ENCODE measurements at regions not wholly inside any gene's neighbourhood (a gene's known extent, or its start where the extent isn't known, plus 50 kb on each side); places are given as distances from the start of the nearest gene placed in this dataset.
"Not testable (repeated sequence)": the region's sequence is repeated elsewhere in the genome, so short reads cannot be mapped to it uniquely, and the experiment has no call there.

GRCh38 chr7:81865754-81866153 is 95.9 kb upstream of the HGF start:
- Histone ChIP-seq H3K27me3 (ENCODE audit: low read depth) (no peaks in the 10 kb centered on the region), H3K27ac (replicated peaks) (no peak overlapping the region), H3K4me3 (no peak overlapping the region), H3K4me1 (no peaks in the 10 kb centered on the region), H3K9me3 (replicated peaks) (no peaks in the 10 kb centered on the region), H3K36me3 (no peaks in the 10 kb centered on the region)
- no peak for DNase-seq
- TF ChIP-seq CTCF (IDR thresholded peaks at IDR 0.05; ENCODE audit: borderline replicate concordance) = no peak
- intact Hi-C loops (cut with micrococcal nuclease) = no loop called here

GRCh38 chr7:81859433-81859832 is 89.6 kb upstream of the HGF start:
- Histone ChIP-seq H3K27ac (replicated peaks) (no peak overlapping the region), H3K36me3 (no peaks in the 10 kb centered on the region), H3K4me1 (no peaks in the 10 kb centered on the region), H3K27me3 (ENCODE audit: low read depth) (no peaks in the 10 kb centered on the region), H3K4me3 (no peak overlapping the region), H3K9me3 (replicated peaks) (no peaks in the 10 kb centered on the region)
- intact Hi-C loops (cut with micrococcal nuclease) = no loop called here
- DNase-seq = no peak
- TF ChIP-seq CTCF (IDR thresholded peaks at IDR 0.05; ENCODE audit: borderline replicate concordance) = no peak

GRCh38 chr7:81858820-81859219 is 89.0 kb upstream of the HGF start:
- DNase-seq; H3K4me3 ChIP-seq; H3K27me3 ChIP-seq (ENCODE audit: low read depth); H3K9me3 ChIP-seq (replicated peaks); intact Hi-C loops (cut with micrococcal nuclease); H3K36me3 ChIP-seq; H3K27ac ChIP-seq (replicated peaks); H3K4me1 ChIP-seq: not testable (repeated sequence)

DNA sequence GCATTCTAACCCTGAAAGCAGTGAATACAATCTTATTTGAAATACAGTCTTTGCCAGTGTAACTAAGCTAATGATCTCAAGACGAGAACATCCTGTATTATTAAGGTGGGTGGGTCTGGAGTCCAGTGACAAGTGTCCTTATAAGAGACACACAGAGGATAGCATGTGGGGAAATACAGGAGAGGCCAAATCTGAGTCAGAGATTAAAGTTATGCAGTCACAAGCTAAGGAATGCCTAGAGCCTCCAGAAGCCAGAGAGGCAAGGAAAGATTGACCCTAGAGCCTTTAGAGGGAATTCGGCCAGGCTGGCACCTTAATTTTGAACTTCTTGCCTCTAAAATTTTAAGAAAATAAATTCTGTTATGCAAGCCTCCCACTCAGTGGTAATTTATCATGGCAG is 87.5 kb upstream of the HGF start:
- no peaks in the 10 kb centered on the region for H3K27me3 ChIP-seq (ENCODE audit: low read depth)
- H3K27ac ChIP-seq (replicated peaks) = no peak overlapping the region
- H3K36me3 ChIP-seq = no peaks in the 10 kb centered on the region
- no peaks in the 10 kb centered on the region for H3K9me3 ChIP-seq (replicated peaks)
- no peak for TF ChIP-seq CTCF (IDR thresholded peaks at IDR 0.05; ENCODE audit: borderline replicate concordance)
- intact Hi-C loops (cut with micrococcal nuclease) = no loop called here
- DNase-seq = no peak
- H3K4me3 ChIP-seq = no peak overlapping the region
- H3K4me1 ChIP-seq = no peaks in the 10 kb centered on the region

GRCh38 chr7:81854518-81854917 is 84.7 kb upstream of the HGF start:
- H3K9me3 ChIP-seq (replicated peaks) = no peaks in the 10 kb centered on the region
- DNase-seq = no peak
- H3K27ac ChIP-seq (replicated peaks) = no peak overlapping the region
- H3K36me3 ChIP-seq = no peaks in the 10 kb centered on the region
- TF ChIP-seq CTCF (IDR thresholded peaks at IDR 0.05; ENCODE audit: borderline replicate concordance) = no peak
- no peak overlapping the region for H3K4me3 ChIP-seq
- H3K4me1 ChIP-seq = no peaks in the 10 kb centered on the region
- intact Hi-C loops (cut with micrococcal nuclease) = no loop called here
- no peaks in the 10 kb centered on the region for H3K27me3 ChIP-seq (ENCODE audit: low read depth)

- intact Hi-C loops (cut with micrococcal nuclease) = no loop called here
- no peak for TF ChIP-seq CTCF (IDR thresholded peaks at IDR 0.05; ENCODE audit: borderline replicate concordance)
These were observed 82.9 kb upstream of the HGF start for GRCh38 chr7:81852701-81853100.

More at GRCh38 chr7:81852701-81853100, 82.9 kb upstream of the HGF start:
- no peak overlapping the region for H3K27ac ChIP-seq (replicated peaks)
- H3K27me3 ChIP-seq (ENCODE audit: low read depth) = no peaks in the 10 kb centered on the region
- no peaks in the 10 kb centered on the region for H3K4me1 ChIP-seq
- H3K4me3 ChIP-seq = no peak overlapping the region
- DNase-seq = no peak
- H3K9me3 ChIP-seq (replicated peaks) = no peaks in the 10 kb centered on the region
- H3K36me3 ChIP-seq = no peaks in the 10 kb centered on the region
